HL-60 (cell line): ENCODE measurements at regions not wholly inside any gene's neighbourhood (a gene's known extent, or its start where the extent isn't known, plus 50 kb on each side); places are given as distances from the start of the nearest gene placed in this dataset.

Experiments used
- POLR2AphosphoS5 ChIP-seq: IDR thresholded peaks from 2 replicates; pipeline ENCODE4 v1.6.1; 2012; ENCODE audit warnings: low read depth
- TF ChIP-seq, protein P1 (sequence below): IDR thresholded peaks from one replicate; pipeline ENCODE4 v1.5.1; 2011; ENCODE audit warnings: low read length, control low read depth, inconsistent platforms; ENCODE audit not compliant: insufficient read depth

DNA sequence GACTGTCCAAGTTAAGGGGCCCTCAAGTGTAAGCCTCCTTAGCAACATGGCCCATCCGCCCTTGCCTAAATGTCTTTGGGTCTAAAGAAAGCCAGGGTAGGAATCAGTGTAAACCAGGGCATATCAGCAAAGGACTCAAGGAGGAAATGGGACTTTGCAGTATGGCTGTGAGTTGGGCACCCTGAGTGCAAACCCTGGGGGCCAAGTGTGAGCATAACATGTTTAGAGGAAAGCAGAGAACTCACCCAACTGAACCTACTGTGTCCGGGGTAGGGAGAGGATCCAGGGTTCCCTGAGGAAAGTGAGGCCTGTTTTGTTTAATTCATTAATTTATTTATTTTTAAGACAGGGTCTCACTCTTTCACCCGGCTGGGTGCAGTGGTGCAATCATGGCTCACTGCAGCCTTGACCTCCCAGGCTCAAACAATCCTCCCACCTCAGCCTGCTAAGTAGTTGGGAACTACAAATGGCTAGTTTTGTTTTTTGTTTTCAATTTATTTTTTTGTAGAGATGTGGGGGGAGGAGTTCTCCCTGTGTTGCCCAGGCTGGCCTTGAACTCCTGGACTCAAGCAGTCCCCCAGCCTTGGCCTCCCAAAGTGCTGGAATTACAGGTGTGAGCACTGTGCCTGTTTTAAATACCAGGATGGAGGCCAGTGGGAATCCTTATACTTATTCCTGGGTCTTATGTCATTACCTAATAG is 51.0 kb upstream of the ACTR3 start:
- TF ChIP-seq, protein P1, sequence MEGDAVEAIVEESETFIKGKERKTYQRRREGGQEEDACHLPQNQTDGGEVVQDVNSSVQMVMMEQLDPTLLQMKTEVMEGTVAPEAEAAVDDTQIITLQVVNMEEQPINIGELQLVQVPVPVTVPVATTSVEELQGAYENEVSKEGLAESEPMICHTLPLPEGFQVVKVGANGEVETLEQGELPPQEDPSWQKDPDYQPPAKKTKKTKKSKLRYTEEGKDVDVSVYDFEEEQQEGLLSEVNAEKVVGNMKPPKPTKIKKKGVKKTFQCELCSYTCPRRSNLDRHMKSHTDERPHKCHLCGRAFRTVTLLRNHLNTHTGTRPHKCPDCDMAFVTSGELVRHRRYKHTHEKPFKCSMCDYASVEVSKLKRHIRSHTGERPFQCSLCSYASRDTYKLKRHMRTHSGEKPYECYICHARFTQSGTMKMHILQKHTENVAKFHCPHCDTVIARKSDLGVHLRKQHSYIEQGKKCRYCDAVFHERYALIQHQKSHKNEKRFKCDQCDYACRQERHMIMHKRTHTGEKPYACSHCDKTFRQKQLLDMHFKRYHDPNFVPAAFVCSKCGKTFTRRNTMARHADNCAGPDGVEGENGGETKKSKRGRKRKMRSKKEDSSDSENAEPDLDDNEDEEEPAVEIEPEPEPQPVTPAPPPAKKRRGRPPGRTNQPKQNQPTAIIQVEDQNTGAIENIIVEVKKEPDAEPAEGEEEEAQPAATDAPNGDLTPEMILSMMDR: no peak
- TF ChIP-seq POLR2AphosphoS5: no peak
